ENCODE measurements at regions not wholly inside any gene's neighbourhood (a gene's known extent, or its start where the extent isn't known, plus 50 kb on each side); places are given as distances from the start of the nearest gene placed in this dataset.

DNA sequence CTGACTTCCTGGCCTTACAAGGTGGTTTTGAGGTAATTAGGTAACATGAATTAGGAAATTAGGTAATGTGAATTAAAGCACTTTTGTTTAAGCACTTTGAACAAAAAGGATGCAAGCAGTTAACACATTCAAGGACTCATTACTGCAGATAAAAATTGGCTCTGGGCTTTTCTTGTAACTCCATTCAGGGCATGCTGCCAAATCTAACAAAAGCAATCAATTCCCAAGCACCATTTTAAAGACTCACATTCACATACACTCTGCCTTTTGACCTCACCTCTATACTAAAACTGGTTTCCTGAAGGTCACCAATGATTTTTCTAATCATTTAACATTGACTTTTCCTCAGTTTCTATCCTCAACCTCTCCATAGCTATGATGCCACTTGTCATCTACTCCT lies 251.2 kb upstream of the RHOBTB1 start:
- TF ChIP-seq, protein P1, sequence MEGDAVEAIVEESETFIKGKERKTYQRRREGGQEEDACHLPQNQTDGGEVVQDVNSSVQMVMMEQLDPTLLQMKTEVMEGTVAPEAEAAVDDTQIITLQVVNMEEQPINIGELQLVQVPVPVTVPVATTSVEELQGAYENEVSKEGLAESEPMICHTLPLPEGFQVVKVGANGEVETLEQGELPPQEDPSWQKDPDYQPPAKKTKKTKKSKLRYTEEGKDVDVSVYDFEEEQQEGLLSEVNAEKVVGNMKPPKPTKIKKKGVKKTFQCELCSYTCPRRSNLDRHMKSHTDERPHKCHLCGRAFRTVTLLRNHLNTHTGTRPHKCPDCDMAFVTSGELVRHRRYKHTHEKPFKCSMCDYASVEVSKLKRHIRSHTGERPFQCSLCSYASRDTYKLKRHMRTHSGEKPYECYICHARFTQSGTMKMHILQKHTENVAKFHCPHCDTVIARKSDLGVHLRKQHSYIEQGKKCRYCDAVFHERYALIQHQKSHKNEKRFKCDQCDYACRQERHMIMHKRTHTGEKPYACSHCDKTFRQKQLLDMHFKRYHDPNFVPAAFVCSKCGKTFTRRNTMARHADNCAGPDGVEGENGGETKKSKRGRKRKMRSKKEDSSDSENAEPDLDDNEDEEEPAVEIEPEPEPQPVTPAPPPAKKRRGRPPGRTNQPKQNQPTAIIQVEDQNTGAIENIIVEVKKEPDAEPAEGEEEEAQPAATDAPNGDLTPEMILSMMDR (conservative IDR thresholded peaks at IDR 0.05): no peak
- TF ChIP-seq ZFX (IDR thresholded peaks at IDR 0.05): no peak
